ENCODE measurements at regions not wholly inside any gene's neighbourhood (a gene's known extent, or its start where the extent isn't known, plus 50 kb on each side); places are given as distances from the start of the nearest gene placed in this dataset.

- DNase-seq (ENCODE audit: low spot score), result no peak
Observed at GRCh38 chrX:10390187-10390586, 230.2 kb downstream of the MID1 start.

- no peak for DNase-seq (ENCODE audit: low spot score)
Observed at GRCh38 chrX:10393241-10393640, 227.1 kb downstream of the MID1 start.

- DNase-seq (ENCODE audit: low spot score), result no peak
Observed at GRCh38 chrX:10393899-10394298, 226.5 kb downstream of the MID1 start.

GRCh38 chrX:10395179-10395578 is 225.2 kb downstream of the MID1 start:
- DNase-seq (ENCODE audit: low spot score), result no peak

All from umbilical cord (tissue), 1 donor.